AG04449 (cell line): ENCODE measurements at regions not wholly inside any gene's neighbourhood (a gene's known extent, or its start where the extent isn't known, plus 50 kb on each side); places are given as distances from the start of the nearest gene placed in this dataset.

Experiments used
- CTCF ChIA-PET: fragments of 350-600 bp; formaldehyde crosslinking; extraction: SDS; loops from one replicate; lab custom pipeline; 2021; ENCODE audit warnings: antibody characterized with exemption; lab: Yijun Ruan, JAX
- POLR2A ChIA-PET: fragments of 400-600, 350-600 bp; formaldehyde crosslinking; extraction: SDS; loops from one replicate; lab custom pipeline; 2020; ENCODE audit warnings: antibody characterized with exemption, inconsistent platforms; lab: Yijun Ruan, JAX
- DNase-seq: peaks from one replicate; pipeline ENCODE4 v3.0.0-alpha.2; 2010; ENCODE audit warnings: low read depth, low spot score
- H3K4me3 ChIP-seq: 2 replicates; pipeline ENCODE4 v1.5.1; 2011; ENCODE audit warnings: low read depth, mild to moderate bottlenecking, control low read depth, low read length
- TF ChIP-seq, protein P1 (sequence below): IDR thresholded peaks from one replicate; pipeline ENCODE4 v1.5.1; 2011; ENCODE audit warnings: mild to moderate bottlenecking, moderate library complexity, low read length, control low read depth, inconsistent platforms; ENCODE audit not compliant: insufficient read depth; ENCODE audit errors: missing control alignments

DNA sequence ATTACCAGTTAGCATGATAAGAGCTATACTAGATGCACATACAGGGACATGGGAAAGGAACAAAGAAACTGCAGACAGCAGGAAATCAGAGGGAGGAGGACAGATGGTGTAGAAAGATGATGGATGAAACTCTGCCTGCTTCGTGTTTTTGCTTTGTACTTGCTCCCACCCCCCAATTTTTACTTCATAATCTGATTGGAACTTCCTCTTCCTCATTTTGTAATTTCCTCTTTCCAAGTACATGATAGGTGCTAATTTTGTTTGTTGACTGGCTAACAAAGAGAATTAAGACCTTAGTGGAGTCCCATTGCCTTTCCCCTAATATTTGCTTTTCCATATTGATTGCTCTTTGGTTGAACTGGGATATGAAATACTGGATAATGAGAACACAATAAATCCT lies 76.0 kb upstream of the PELI1 start:
- H3K4me3 ChIP-seq: no peak overlapping the region
- ChIA-PET POLR2A (no interaction called here), CTCF (no interaction called here)
- no peak for DNase-seq
- TF ChIP-seq, protein P1, sequence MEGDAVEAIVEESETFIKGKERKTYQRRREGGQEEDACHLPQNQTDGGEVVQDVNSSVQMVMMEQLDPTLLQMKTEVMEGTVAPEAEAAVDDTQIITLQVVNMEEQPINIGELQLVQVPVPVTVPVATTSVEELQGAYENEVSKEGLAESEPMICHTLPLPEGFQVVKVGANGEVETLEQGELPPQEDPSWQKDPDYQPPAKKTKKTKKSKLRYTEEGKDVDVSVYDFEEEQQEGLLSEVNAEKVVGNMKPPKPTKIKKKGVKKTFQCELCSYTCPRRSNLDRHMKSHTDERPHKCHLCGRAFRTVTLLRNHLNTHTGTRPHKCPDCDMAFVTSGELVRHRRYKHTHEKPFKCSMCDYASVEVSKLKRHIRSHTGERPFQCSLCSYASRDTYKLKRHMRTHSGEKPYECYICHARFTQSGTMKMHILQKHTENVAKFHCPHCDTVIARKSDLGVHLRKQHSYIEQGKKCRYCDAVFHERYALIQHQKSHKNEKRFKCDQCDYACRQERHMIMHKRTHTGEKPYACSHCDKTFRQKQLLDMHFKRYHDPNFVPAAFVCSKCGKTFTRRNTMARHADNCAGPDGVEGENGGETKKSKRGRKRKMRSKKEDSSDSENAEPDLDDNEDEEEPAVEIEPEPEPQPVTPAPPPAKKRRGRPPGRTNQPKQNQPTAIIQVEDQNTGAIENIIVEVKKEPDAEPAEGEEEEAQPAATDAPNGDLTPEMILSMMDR: no peak

DNA sequence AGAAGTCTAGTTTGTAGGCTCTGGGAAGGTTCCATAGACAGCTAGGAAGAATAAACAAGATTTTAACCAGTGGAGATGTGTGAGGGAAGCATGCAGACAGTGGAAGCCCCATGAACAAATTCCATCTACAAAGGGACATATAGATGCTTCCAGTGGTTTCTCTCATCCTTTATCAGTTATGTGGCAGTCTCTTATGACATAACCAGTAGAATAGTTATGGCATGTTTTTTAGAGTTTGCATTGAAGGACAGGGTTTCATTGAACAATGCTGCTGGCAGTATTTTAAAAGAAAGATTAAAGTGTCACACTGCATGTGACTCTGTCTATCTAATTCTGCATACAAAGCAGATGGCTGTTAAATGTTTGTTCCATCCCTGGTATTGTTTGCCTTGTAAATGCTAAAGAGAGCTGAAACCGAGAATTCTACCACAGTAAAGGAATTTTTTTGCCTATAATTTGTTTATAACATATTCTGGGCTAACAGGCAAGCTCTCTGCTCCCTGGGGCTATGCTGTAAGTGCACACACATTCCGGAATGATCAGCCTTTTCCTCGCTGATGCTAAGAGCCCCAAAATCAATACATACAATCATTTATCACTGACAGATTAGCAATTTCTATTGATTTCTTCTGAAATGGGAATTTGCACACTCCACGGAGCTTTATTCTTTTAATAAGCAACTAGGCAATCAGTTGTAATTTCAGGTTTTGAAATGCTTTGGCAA lies 76.8 kb upstream of the PELI1 start:
- POLR2A ChIA-PET: no interaction called here
- H3K4me3 ChIP-seq: no peak overlapping the region
- no peak for DNase-seq
- CTCF ChIA-PET: no interaction called here
- TF ChIP-seq, protein P1: no peak

DNA sequence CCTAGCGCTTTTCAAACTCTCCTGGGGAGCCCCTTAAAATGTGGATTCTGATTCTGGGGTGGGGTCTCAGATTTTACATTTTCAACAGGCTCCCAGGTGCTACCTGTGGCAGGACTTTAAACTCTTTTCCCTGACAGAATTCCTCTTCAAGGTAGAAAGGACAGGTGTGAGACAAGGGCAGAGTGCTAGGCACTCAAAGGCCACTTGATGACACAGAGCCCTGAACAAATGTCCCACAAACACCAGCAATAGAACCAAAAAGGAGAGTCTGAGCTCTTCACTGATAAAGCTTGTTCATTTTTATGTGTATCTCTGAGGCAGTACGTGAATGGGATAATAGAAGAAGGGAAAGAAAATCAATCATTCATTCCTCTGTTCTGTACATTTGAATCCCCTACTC lies 77.7 kb upstream of the PELI1 start:
- H3K4me3 ChIP-seq: no peak overlapping the region
- no peak for DNase-seq
- CTCF ChIA-PET: no interaction called here
- POLR2A ChIA-PET: no interaction called here
- TF ChIP-seq, protein P1: no peak

DNA sequence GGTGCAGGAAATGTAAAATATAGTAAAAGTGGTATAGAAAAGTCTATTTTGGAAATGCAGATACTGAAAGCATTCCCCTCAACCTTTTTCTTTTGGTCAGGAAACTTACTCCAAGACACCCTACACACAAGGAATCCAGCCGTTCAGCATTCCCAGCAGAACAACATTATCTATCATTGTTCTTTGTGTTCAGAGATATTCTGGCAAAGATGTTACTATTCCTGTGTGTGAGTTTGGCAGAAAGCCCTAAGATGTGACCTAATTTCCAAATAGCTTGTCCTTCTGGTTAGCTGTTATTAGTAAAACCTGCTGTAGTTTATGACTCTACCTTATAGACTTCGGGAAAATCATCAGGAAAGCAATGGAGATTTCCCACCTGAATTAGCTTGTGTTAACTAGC lies 78.1 kb upstream of the PELI1 start:
- TF ChIP-seq, protein P1: no peak
- CTCF ChIA-PET: no interaction called here
- no peak for DNase-seq
- POLR2A ChIA-PET: no interaction called here
- H3K4me3 ChIP-seq: no peak overlapping the region

DNA sequence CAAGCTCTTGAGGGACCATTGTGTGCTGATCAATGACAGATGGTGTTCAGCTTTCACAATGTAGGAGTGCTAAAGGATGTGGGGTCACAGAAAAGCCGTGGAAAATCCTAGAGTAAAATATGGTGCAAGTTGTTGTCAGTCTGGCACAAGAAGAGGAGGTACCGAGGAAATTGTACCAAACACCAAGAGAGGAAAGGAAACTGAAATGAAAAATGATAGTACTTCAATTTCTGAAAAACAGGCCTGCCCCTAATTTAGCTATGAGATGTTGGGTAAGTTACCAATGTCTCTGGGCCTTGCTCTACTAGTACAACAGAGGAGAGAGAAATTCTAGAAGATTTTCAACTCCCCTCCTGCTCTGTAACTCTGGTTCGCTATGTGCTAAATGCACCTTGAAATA lies 78.8 kb upstream of the PELI1 start:
- ChIA-PET CTCF (interaction anchor here (1.3 kb wide), 1 partner anchor 43 kb away, joined by 3 read pairs; no protein-coding TSS in a partner anchor), POLR2A (interaction anchor here (0.5 to 0.6 kb wide), 2 partner anchors 105 to 372 kb away, joined by 3 to 4 read pairs; no protein-coding TSS in a partner anchor)
- TF ChIP-seq, protein P1: no peak

DNA sequence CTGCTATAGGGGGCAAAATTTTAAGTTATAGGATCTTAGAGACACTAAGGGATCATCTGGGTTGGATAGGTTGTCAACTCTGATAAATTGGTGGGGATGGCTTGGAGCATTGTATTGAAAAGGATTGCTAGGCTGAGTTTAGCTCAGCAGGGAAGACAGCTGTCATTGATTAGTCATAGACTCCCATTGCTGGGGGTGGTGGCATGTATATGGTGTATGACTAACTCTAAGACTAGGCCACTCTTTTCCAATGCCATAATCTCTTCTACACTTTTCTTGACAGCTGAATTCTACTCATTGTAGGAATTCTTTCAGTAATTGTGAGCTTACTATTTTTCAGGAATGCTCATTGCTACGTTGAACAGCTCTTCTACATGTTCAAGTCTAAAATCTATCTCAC lies 81.3 kb upstream of the PELI1 start:
- TF ChIP-seq, protein P1: no peak
- ChIA-PET CTCF (interaction anchor here (1.0 to 1.2 kb wide), 2 partner anchors 21 to 176 kb away, joined by 3 to 4 read pairs; no protein-coding TSS in a partner anchor), POLR2A (no interaction called here)
- no peak overlapping the region for H3K4me3 ChIP-seq
- no peak for DNase-seq

More for the DNA sequence above, 78.8 kb upstream of the PELI1 start:
- H3K4me3 ChIP-seq: no peak overlapping the region
- no peak for DNase-seq
